GM19372 (cell line): ENCODE measurements at regions not wholly inside any gene's neighbourhood (a gene's known extent, or its start where the extent isn't known, plus 50 kb on each side); places are given as distances from the start of the nearest gene placed in this dataset.

Experiments
- ATAC-seq: cut with Tn5 transposase; IDR thresholded peaks from one replicate; pipeline ENCODE4 v1.9.1; 2021; ENCODE audit warnings: mild to moderate bottlenecking, low read depth, moderate library complexity; ENCODE audit not compliant: unreplicated experiment

DNA sequence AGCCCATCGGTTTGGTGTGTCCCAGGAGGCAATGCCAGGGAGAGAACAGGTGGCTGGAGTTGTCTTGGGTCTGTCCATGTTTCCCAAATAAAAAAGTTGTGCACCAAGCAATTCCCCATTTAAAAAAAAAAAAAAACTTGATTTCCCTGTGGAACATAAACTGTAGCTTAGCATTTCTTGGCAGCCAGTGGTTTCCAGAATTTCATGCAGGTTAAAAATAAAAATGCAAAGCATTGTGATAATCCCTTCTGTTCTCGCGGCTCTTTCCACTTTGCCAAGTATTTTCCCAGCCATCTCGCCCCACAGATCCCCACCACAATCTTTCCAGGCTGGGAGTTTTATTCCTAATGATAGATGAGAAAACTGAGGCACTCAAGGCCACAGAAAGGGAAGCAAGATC lies 51.4 kb upstream of the MSX1 start:
- ATAC-seq, result no peak

- ATAC-seq, result no peak
Observed at GRCh38 chr4:4805887-4806286, 53.6 kb upstream of the MSX1 start.

DNA sequence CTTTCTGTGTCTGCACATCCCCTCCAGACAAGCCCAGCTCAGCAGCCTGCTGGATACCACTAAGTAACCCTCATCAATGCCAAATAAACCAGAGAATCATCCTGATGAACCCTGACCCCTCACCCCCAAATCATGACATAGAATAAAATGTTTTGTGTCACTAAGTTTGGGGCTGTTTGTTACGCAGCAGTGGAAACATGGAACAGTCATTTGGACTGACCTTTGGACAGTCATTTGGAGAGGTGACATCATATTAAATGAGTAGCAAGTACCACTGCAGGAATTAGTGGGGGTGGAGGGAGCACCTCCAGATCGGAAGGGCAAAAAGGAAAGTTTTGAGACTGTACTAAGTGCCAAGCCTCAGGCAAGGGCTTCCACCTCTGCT lies 55.6 kb upstream of the MSX1 start:
- no peak for ATAC-seq

GRCh38 chr4:4803216-4803911 lies 56.1 kb upstream of the MSX1 start:
- ATAC-seq, result no peak

GRCh38 chr4:4800646-4801408 lies 58.6 kb upstream of the MSX1 start:
- no peak for ATAC-seq

- no peak for ATAC-seq
Observed at GRCh38 chr4:4794421-4794820, 65.0 kb upstream of the MSX1 start.

GRCh38 chr4:4792466-4792865 lies 67.0 kb upstream of the MSX1 start:
- no peak for ATAC-seq

DNA sequence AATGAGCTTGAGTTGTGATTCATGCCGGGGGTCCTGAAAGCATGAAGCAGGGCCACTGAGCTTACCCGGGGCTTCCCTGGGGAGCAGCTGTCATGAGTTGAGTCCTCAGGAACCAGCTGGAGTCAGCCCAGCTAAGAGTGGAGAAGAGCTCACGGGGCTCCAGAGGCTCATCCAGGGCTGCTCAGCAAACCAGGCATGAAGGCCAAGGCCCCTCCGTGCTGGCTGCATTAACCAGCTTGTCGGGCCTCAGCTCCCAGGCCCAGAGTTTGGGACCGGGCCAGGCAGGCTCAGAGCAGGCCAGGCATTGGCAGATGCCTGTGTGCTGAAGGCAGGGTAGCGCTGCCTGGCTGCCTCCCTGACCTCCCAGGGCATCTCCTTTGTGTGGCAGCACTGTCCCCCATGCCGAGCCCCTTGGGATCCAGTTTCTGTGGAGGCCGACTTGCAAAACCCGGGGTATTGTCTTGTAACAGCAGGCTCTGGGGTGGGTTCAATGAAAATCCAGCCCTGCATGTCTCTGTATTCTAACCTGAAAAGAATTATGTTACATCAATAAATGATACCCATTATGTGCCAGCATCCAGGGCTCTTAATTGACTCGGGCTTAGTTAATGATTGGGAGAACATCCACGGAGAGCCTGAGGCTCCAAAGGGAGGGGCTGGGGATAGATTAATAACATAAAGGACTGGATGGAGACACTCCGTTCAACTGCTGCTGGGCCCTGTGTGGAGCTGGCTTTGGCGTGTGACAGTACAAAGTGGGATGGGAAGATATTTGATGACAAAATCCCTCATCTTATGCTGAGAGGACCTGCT lies 68.0 kb upstream of the MSX1 start:
- ATAC-seq, result no peak

DNA sequence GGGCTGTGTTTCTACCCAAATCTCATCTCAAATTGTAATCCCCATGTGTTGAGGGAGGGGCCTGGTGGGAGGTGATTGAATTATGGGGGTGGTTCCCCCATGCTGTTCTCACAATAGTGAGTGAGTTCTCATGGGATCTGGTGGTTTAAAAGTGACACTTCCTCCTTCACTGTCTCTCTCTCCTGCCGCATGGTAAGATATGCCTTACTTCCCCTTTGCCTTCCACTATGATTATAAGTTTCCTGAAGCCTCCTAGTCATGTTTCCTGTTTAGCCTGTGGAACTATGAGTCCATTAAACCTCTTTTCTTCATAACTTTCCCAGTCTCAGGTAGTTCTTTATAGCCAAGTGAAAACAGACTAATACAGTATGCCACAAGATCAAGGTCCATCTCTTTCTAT lies 70.0 kb upstream of the MSX1 start:
- ATAC-seq, result no peak

DNA sequence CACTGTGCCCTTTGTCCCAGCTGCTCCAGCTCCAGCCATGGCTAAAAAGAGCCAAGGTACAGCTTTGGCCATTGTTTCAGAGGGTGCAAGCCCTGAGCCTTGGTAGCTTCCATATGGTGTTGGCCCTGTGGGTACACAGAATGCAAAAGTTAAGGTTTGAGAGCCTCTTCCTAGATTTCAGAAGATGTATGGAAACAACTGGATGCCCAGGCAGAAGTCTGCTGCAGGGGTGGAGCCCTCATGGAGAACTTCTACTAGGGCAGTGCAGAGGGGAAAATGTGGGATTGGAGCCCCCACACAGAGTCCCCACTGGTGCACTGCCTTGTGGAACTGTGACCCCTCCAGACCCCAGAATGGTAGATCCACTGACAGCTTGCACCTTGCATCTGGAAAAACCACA lies 70.9 kb upstream of the MSX1 start:
- ATAC-seq, result no peak

GRCh38 chr4:4787421-4787820 lies 72.0 kb upstream of the MSX1 start:
- no peak for ATAC-seq

DNA sequence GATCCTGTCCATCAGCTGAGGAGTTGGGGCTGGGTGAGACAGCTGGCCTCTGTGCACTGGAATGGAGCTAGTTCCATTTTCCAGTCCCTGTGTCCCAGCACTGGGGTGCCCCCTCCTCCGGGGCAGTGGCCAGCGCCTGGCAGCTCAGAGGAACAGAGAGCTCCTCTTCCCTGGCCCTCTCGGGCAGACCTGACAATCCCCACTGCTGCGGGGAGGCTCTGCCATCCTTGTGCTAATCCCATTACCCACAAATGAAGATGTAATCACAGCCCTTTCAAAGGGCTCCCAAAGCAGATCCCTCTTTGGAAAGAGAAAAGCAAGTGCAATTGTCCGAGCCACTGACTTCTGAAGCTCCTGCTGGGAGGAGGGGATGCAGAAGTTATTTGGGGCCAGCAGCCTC lies 75.1 kb upstream of the MSX1 start:
- no peak for ATAC-seq

DNA sequence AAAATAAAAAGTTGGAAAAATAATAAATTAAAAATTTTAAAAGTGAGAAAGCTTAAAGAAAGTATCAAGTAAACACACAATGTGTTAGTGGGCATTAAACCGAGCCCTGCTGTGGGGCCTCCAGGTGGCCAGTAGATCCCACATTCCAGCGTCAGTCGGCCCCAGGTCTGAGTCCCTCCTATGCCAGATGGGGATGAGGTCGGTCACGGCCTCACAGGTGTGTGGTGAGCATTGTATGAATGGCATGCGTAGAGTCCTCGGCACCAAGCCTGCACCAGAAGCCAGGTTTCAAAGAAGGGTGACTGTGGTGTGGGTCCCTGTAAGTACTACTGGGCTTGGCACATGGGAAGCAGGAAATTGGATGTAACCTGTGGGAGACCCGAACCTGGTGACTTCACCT lies 75.6 kb upstream of the MSX1 start:
- no peak for ATAC-seq

DNA sequence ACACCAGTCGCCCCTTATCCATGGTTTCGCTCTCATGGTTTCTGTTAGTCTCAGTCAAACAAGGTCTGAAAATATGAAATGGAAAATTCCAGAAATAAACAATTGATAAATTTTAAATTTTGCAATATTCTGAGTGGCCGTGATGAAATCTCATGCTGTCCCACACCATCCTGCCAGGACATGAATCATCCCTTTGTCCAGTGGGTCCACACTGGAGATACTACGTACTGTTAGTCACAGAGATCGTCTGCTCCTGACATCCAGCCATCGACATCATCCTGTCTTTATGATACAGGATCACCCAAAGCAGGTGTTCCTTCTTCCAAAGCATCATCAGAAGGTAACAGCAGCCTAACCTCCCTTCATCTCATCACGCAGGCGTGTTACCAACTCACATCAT lies 76.5 kb upstream of the MSX1 start:
- no peak for ATAC-seq

DNA sequence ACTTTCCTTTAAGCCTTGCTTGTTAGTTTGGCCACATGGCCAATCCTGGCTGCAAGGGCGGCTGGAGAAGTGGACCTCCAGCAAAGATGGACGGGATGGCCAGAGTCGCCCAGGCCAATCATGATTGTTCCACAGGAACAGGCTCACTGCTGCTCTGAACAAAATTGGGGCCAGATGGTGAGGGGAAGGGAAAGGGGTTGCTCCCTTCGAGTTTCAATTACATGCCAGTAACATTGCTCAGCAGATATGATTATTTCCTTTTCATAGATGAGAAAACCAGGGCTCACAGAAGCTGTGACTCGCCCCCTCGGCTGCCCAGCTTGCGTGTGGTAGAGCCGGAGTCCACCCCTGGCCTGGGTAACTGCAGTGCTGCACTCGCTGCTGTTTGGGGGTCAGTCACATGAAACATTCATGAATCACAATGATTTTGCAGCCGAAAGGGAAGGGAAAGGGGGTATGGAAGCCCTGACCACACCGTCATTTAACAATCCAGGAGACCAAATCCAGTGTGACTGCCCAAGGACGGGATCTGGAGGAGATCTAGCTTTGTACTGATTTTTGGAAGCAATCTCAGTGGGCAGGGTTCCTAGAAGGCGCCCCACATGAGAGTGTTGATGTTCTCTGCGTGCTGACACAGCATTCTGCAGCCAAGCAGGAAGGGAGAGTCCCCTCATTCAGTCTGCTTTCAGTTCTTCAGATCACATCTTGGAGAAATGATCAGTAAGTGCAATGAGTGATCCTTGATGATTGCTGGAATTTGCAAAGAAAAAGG lies 77.3 kb upstream of the MSX1 start:
- no peak for ATAC-seq

GRCh38 chr4:4780729-4781244 lies 78.7 kb upstream of the MSX1 start:
- ATAC-seq, result no peak

- no peak for ATAC-seq
Observed at GRCh38 chr4:4779486-4779885, 80.0 kb upstream of the MSX1 start.

DNA sequence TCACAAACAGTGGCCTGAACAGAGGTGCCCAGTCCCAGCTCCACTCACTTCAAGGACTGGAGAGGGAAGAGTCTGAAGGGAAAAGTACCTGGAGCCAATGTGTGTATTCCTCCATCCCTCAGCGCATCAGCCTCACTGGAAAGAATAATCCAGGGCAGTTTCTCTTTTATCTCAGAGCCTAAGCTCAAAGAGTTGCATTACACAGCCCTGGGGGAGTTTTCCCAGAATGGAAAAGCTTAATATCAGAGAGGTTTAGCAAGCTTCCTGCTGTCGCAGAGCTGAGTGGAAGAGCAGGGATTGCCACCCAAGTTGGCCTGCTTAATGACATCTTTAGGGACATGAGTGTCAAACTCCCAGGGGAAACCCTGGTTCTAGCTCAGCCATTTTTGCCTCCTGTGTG lies 80.4 kb upstream of the MSX1 start:
- ATAC-seq, result no peak

GRCh38 chr4:4778554-4778953 lies 80.9 kb upstream of the MSX1 start:
- ATAC-seq, result no peak

DNA sequence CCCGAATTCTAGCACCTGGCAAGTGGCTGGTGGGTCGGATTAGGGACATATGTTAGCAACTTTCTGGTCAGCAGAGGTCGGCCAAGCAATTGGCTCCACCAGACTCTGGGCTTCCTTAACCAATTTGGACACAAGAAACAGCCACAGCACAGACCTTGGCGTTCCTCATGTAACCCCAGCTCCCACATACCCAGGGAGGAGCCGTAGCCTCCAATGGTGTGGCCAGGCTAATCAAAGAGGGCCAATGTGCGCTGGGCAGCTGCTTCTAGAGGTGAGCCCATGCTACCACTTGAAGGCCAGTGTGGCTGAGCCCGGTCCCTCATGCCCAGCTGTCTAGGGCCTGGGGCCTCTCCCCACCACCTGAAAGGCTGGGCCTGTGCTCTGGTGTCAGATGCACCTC lies 82.5 kb upstream of the MSX1 start:
- ATAC-seq, result no peak

DNA sequence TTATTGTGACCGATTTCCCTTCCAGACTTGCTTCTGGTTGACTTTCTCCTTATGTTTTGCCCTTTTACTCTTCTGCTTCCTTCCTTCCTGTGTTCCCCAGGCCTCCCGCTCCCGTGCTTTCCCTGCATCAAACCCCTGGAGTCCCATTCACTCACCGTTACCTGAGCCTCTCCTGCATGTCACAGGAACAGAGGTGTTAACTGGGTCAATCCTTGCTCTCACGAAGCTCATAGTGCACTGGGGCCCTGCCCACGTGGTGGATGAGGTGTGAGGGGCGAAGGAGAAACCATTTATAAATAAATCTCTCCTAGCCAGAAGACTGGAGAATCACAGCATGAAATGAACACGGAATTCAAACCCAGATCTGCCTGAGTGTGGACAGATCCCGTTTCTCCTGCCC lies 83.1 kb upstream of the MSX1 start:
- no peak for ATAC-seq
